Psoas muscle (tissue), 7 donors: ENCODE measurements at regions not wholly inside any gene's neighbourhood (a gene's known extent, or its start where the extent isn't known, plus 50 kb on each side); places are given as distances from the start of the nearest gene placed in this dataset.

ENCODE experiments used
- ATAC-seq, 4 donors: fragments of 200-7000 bp; cut with Tn5 transposase; one replicate each; pipeline ENCODE4 v1.9.1; 2020; ENCODE audit warnings: moderate library complexity in 3 of 4, mild to moderate bottlenecking in 2 of 4
- DNase-seq, 2 donors: peaks; one replicate each; pipeline ENCODE4 v3.0.0-alpha.2; 2020
- H3K27ac ChIP-seq: fragments of 200-600 bp; one replicate; pipeline ENCODE4 v1.8.0; 2022
- H3K27me3 ChIP-seq, 3 donors: fragments of 200-600 bp in 1 of 3; one replicate each; pipeline versions ENCODE4 v1.6.1 to v1.8.0; 2013 to 2022; ENCODE audit warnings: low read length in 2 of 3, mild to moderate bottlenecking in 2 of 3, moderate library complexity in 1 of 3; ENCODE audit not compliant: insufficient read depth in 3 of 3
- H3K36me3 ChIP-seq, 2 donors: fragments of 200-600 bp in 1 of 2; one replicate each; pipeline versions ENCODE4 v1.6.1 to v1.8.0; 2013 to 2022; ENCODE audit warnings: low read depth in 1 of 2, mild to moderate bottlenecking in 1 of 2, moderate library complexity in 1 of 2; ENCODE audit not compliant: insufficient read depth in 1 of 2
- H3K4me1 ChIP-seq: fragments of 200-600 bp; one replicate; pipeline ENCODE4 v1.8.0; 2022
- H3K4me3 ChIP-seq: fragments of 200-600 bp; one replicate; pipeline ENCODE4 v1.8.0; 2022; ENCODE audit warnings: mild to moderate bottlenecking
- H3K9me3 ChIP-seq: fragments of 200-600 bp; one replicate; pipeline ENCODE4 v1.8.0; 2022
- CTCF ChIP-seq: fragments of 200-600 bp; IDR thresholded peaks from one replicate; pipeline ENCODE4 v1.8.0; 2022; ENCODE audit warnings: antibody characterized with exemption
- WGBS, 3 donors: extraction: QIAGEN DNeasy Blood & Tissue Kit; methylation state at CpG; one replicate each; pipeline versions ENCODE4 v1.1.6 to v1.1.7; 2013; 5-methylcytosine and 5-hydroxymethylcytosine counted together
- intact Hi-C, 2 donors: fragments of 100-400 bp; cut with DNase I; formaldehyde crosslinking; loops; one replicate each; pipeline versions ENCODE4 v1.11.0 to v1.14.2; 2022
- donor health status: healthy with polysubstance abuse.
- donor health status: DM: no; HTN: no; CAD: no; lungs with moderate emphysema.
- donor health status: Bipolar disorder and iron deficiency.
- donor health status: healthy.
- donor health status: DM: yes; HTN: yes; CAD: no.
- donor health status: DM: no; HTN: no; CAD: no.
- donor health status: DM: yes; HTN: yes; CAD: no.

GRCh38 chr10:83713423-83713822, 425.9 kb upstream of the GHITM start:
- Histone ChIP-seq H3K36me3 (no peaks in the 10 kb centered on the region), H3K9me3 (no peaks in the 10 kb centered on the region), H3K27ac (no peak overlapping the region), H3K27me3 (no peaks in the 10 kb centered on the region), H3K4me3 (no peak overlapping the region), H3K4me1 (no peaks in the 10 kb centered on the region)
- intact Hi-C loops, result no loop called here
- DNase-seq (no peak), ATAC-seq (no peak)
- 44 to 89% (median 81%) methylated on average over 1 of the region's 1 CpG for WGBS, 3 donors
- TF ChIP-seq CTCF, result no peak

GRCh38 chr10:83723080-83723479, 416.2 kb upstream of the GHITM start:
- intact Hi-C loops, result no loop called here
- Histone ChIP-seq H3K4me3 (no peak overlapping the region), H3K27ac (no peak overlapping the region), H3K9me3 (peaks cover 4% of the 10 kb centered on the region), H3K4me1 (no peaks in the 10 kb centered on the region), H3K36me3 (no peaks in the 10 kb centered on the region), H3K27me3 (no peaks in the 10 kb centered on the region)
- 22 to 45% (median 40%) methylated on average over 2 of the region's 2 CpGs for WGBS, 3 donors
- no peak for ATAC-seq
- no peak for TF ChIP-seq CTCF
- DNase-seq, result no peak

GRCh38 chr10:83724471-83725241, 414.7 kb upstream of the GHITM start:
- 71 to 77% (median 75%) methylated on average over 5 of the region's 5 CpGs for WGBS, 3 donors
- H3K36me3 ChIP-seq, result no peaks in the 10 kb centered on the region
- no peaks in the 10 kb centered on the region for H3K27me3 ChIP-seq
- H3K27ac ChIP-seq, result no peak overlapping the region
- intact Hi-C loops, result no loop called here
- H3K4me1 ChIP-seq, result no peaks in the 10 kb centered on the region
- no peak for TF ChIP-seq CTCF
- DNase-seq, result no peak
- no peak overlapping the region for H3K4me3 ChIP-seq
- no peak for ATAC-seq
- peaks cover 4% of the 10 kb centered on the region for H3K9me3 ChIP-seq

- Histone ChIP-seq H3K36me3 (no peaks in the 10 kb centered on the region), H3K4me3 (no peak overlapping the region), H3K27ac (no peak overlapping the region), H3K9me3 (peaks cover 4% of the 10 kb centered on the region), H3K4me1 (no peaks in the 10 kb centered on the region), H3K27me3 (no peaks in the 10 kb centered on the region)
- ATAC-seq (no peak), DNase-seq (no peak)
- 87 to 93% (median 91%) methylated on average over 1 of the region's 1 CpG for WGBS, 3 donors
- no peak for TF ChIP-seq CTCF
- intact Hi-C loops, result no loop called here
These were observed 413.7 kb upstream of the GHITM start for GRCh38 chr10:83725567-83725966.

GRCh38 chr10:83734278-83734677, 405.0 kb upstream of the GHITM start:
- H3K4me1 ChIP-seq, result no peaks in the 10 kb centered on the region
- ATAC-seq (no peak), DNase-seq (no peak)
- no peak for TF ChIP-seq CTCF
- intact Hi-C loops, result no loop called here
- peaks cover 12% of the 10 kb centered on the region for H3K9me3 ChIP-seq
- no peaks in the 10 kb centered on the region for H3K27me3 ChIP-seq
- H3K27ac ChIP-seq, result no peak overlapping the region
- H3K36me3 ChIP-seq, result no peaks in the 10 kb centered on the region
- no peak overlapping the region for H3K4me3 ChIP-seq
